Activated CD4-positive, CD25-positive, alpha-beta regulatory T cell treated with anti-CD3 and anti-CD28 coated beads, Interleukin-2, amount 50 U/mL, for 16 hours (primary cell): ENCODE measurements at regions not wholly inside any gene's neighbourhood (a gene's known extent, or its start where the extent isn't known, plus 50 kb on each side); places are given as distances from the start of the nearest gene placed in this dataset.
"Not testable (repeated sequence)": the region's sequence is repeated elsewhere in the genome, so short reads cannot be mapped to it uniquely, and the experiment has no call there.

Experiments
- DNase-seq: peaks from one replicate; pipeline ENCODE4 v3.0.0-alpha.2; 2020; ENCODE audit warnings: low read depth, low spot score

GRCh38 chr6:103396768-103397167 is 1463.0 kb downstream of the HACE1 start:
- DNase-seq = no peak

GRCh38 chr6:103379272-103379671 is 1480.4 kb downstream of the HACE1 start:
- DNase-seq = no peak

- DNase-seq = no peak
Observed at GRCh38 chr6:103367212-103367611, 1492.5 kb downstream of the HACE1 start.

GRCh38 chr6:103356531-103356930 is 1503.2 kb downstream of the HACE1 start:
- DNase-seq = no peak

GRCh38 chr6:103344554-103345163 is 1515.1 kb downstream of the HACE1 start:
- no peak for DNase-seq

GRCh38 chr6:103335412-103335811 is 1524.3 kb downstream of the HACE1 start:
- no peak for DNase-seq

GRCh38 chr6:103326760-103327757 is 1532.7 kb downstream of the HACE1 start:
- DNase-seq = no peak

GRCh38 chr6:103313432-103313831 is 1546.3 kb downstream of the HACE1 start:
- no peak for DNase-seq

- DNase-seq = not testable (repeated sequence)
Observed at GRCh38 chr6:103294376-103294775, 1565.3 kb downstream of the HACE1 start.

- DNase-seq = no peak
Observed at GRCh38 chr6:103284835-103285234, 1574.9 kb downstream of the HACE1 start.

- DNase-seq = no peak
Observed at GRCh38 chr6:103280417-103280816, 1579.3 kb downstream of the HACE1 start.

GRCh38 chr6:103277936-103278335 is 1581.8 kb downstream of the HACE1 start:
- no peak for DNase-seq

- DNase-seq = no peak
Observed at GRCh38 chr6:103273048-103273447, 1586.7 kb downstream of the HACE1 start.

GRCh38 chr6:103269581-103269980 is 1590.1 kb downstream of the HACE1 start:
- DNase-seq = no peak

- no peak for DNase-seq
Observed at GRCh38 chr6:103268335-103268734, 1591.4 kb downstream of the HACE1 start.

GRCh38 chr6:103264020-103264419 is 1595.7 kb downstream of the HACE1 start:
- DNase-seq = no peak

- no peak for DNase-seq
Observed at GRCh38 chr6:103255132-103255531, 1604.6 kb downstream of the HACE1 start.

- DNase-seq = no peak
Observed at GRCh38 chr6:103236923-103237322, 1622.8 kb downstream of the HACE1 start.

GRCh38 chr6:103231181-103231580 is 1628.5 kb downstream of the HACE1 start:
- no peak for DNase-seq

GRCh38 chr6:103215847-103216246 is 1643.9 kb downstream of the HACE1 start:
- DNase-seq = no peak

- DNase-seq = no peak
Observed at GRCh38 chr6:103210686-103211085, 1649.0 kb downstream of the HACE1 start.

- DNase-seq = no peak
Observed at GRCh38 chr6:103198386-103198785, 1661.3 kb downstream of the HACE1 start.

- no peak for DNase-seq
Observed at GRCh38 chr6:103193413-103193812, 1666.3 kb downstream of the HACE1 start.
